NCI-H1694 treated with DMSO at 0.1 percent for 48 hours (cell line): ENCODE measurements at regions not wholly inside any gene's neighbourhood (a gene's known extent, or its start where the extent isn't known, plus 50 kb on each side); places are given as distances from the start of the nearest gene placed in this dataset.

Experiments used
- DNase-seq: peaks from one replicate; lab custom pipeline; 2025; lab: John Stamatoyannopoulos, UW

GRCh38 chr2:238688193-238689153 lies 159.4 kb upstream of the TWIST2 start:
- DNase-seq, result no peak

- DNase-seq, result no peak
Observed at GRCh38 chr2:238689331-238689730, 158.6 kb upstream of the TWIST2 start.

GRCh38 chr2:238689871-238690389 lies 158.0 kb upstream of the TWIST2 start:
- DNase-seq, result no peak

- no peak for DNase-seq
Observed at GRCh38 chr2:238690511-238690910, 157.4 kb upstream of the TWIST2 start.

GRCh38 chr2:238691596-238692491 lies 156.0 kb upstream of the TWIST2 start:
- DNase-seq, result no peak

GRCh38 chr2:238692562-238692961 lies 155.3 kb upstream of the TWIST2 start:
- DNase-seq, result no peak

GRCh38 chr2:238693337-238694093 lies 154.4 kb upstream of the TWIST2 start:
- DNase-seq, result no peak

GRCh38 chr2:238694136-238694755 lies 153.6 kb upstream of the TWIST2 start:
- no peak for DNase-seq

- no peak for DNase-seq
Observed at GRCh38 chr2:238694922-238695321, 153.0 kb upstream of the TWIST2 start.

GRCh38 chr2:238695538-238695937 lies 152.3 kb upstream of the TWIST2 start:
- DNase-seq, result no peak

GRCh38 chr2:238696331-238696730 lies 151.6 kb upstream of the TWIST2 start:
- no peak for DNase-seq

GRCh38 chr2:238696786-238697185 lies 151.1 kb upstream of the TWIST2 start:
- DNase-seq, result no peak

GRCh38 chr2:238697193-238698071 lies 150.5 kb upstream of the TWIST2 start:
- no peak for DNase-seq

GRCh38 chr2:238698072-238698352 lies 149.9 kb upstream of the TWIST2 start:
- no peak for DNase-seq

GRCh38 chr2:238698451-238699306 lies 149.2 kb upstream of the TWIST2 start:
- no peak for DNase-seq

GRCh38 chr2:238699307-238700116 lies 148.4 kb upstream of the TWIST2 start:
- no peak for DNase-seq

GRCh38 chr2:238700117-238700457 lies 147.8 kb upstream of the TWIST2 start:
- DNase-seq, result no peak

- DNase-seq, result no peak
Observed at GRCh38 chr2:238700506-238701340, 147.2 kb upstream of the TWIST2 start.
